HG02623 (cell line): ENCODE measurements at regions not wholly inside any gene's neighbourhood (a gene's known extent, or its start where the extent isn't known, plus 50 kb on each side); places are given as distances from the start of the nearest gene placed in this dataset.
"Not testable (repeated sequence)": the region's sequence is repeated elsewhere in the genome, so short reads cannot be mapped to it uniquely, and the experiment has no call there.

Source experiments
- ATAC-seq: cut with Tn5 transposase; IDR thresholded peaks from one replicate; pipeline ENCODE4 v1.9.1; 2021; ENCODE audit warnings: moderate library complexity; ENCODE audit not compliant: unreplicated experiment

- ATAC-seq, result no peak
These were observed 91.1 kb upstream of the KCNQ5 start for GRCh38 chr6:72530750-72531149.

GRCh38 chr6:72533606-72534005 is 88.3 kb upstream of the KCNQ5 start:
- ATAC-seq, result no peak

- no peak for ATAC-seq
These were observed 87.6 kb upstream of the KCNQ5 start for GRCh38 chr6:72534236-72534635.

- no peak for ATAC-seq
These were observed 86.7 kb upstream of the KCNQ5 start for GRCh38 chr6:72535124-72535523.

- ATAC-seq, result no peak
These were observed 74.8 kb upstream of the KCNQ5 start for GRCh38 chr6:72547020-72547419.

GRCh38 chr6:72551470-72551869 is 70.4 kb upstream of the KCNQ5 start:
- ATAC-seq, result no peak

GRCh38 chr6:72552938-72553337 is 68.9 kb upstream of the KCNQ5 start:
- no peak for ATAC-seq

GRCh38 chr6:72553531-72554511 is 68.0 kb upstream of the KCNQ5 start:
- ATAC-seq, result no peak

GRCh38 chr6:72554761-72555221 is 67.1 kb upstream of the KCNQ5 start:
- no peak for ATAC-seq

GRCh38 chr6:72559067-72559466 is 62.8 kb upstream of the KCNQ5 start:
- ATAC-seq, result no peak

- ATAC-seq, result no peak
These were observed 62.3 kb upstream of the KCNQ5 start for GRCh38 chr6:72559555-72559954.

GRCh38 chr6:72560721-72561593 is 60.9 kb upstream of the KCNQ5 start:
- no peak for ATAC-seq

- no peak for ATAC-seq
These were observed 60.2 kb upstream of the KCNQ5 start for GRCh38 chr6:72561629-72562028.

- ATAC-seq, result no peak
These were observed 57.6 kb upstream of the KCNQ5 start for GRCh38 chr6:72564231-72564630.

GRCh38 chr6:72571993-72572392 is 49.9 kb upstream of the KCNQ5 start:
- not testable (repeated sequence) for ATAC-seq
